SU-DHL-6 (cell line): ENCODE measurements at regions not wholly inside any gene's neighbourhood (a gene's known extent, or its start where the extent isn't known, plus 50 kb on each side); places are given as distances from the start of the nearest gene placed in this dataset.

ENCODE experiments used
- H2AFZ ChIP-seq: fragments of 200-600 bp; sonication (generic); 2 replicates; pipeline ENCODE4 v1.6.1; 2014; ENCODE audit warnings: low read depth, mild to moderate bottlenecking, moderate library complexity, mixed read lengths, antibody characterized with exemption, low read length; ENCODE audit not compliant: severe bottlenecking
- H3F3A ChIP-seq: fragments of 200-600 bp; shearing (Covaris generic); 2 replicates; pipeline ENCODE4 v1.6.0; 2016; ENCODE audit warnings: antibody characterized with exemption, mild to moderate bottlenecking; ENCODE audit not compliant: insufficient read depth
- H3K27ac ChIP-seq: fragments of 200-600 bp; sonication (generic); 2 replicates; pipeline ENCODE4 v1.5.1; 2016; ENCODE audit warnings: low read depth, mild to moderate bottlenecking, low read length, moderate library complexity, mixed read lengths
- H3K27me3 ChIP-seq: fragments of 200-600 bp; sonication (generic), shearing (Covaris generic); 2 replicates; pipeline ENCODE4 v1.6.0; 2014; ENCODE audit warnings: mild to moderate bottlenecking, low read length
- H3K36me3 ChIP-seq: fragments of 200-600 bp; sonication (generic); 2 replicates; pipeline ENCODE4 v1.6.1; 2014; ENCODE audit warnings: mild to moderate bottlenecking, low read length, mixed read lengths
- H3K4me2 ChIP-seq: fragments of 300-600, 200-600 bp; shearing (Covaris generic), sonication (generic); 2 replicates; pipeline ENCODE4 v1.6.0; 2014; ENCODE audit warnings: low read length, low read depth, mild to moderate bottlenecking; ENCODE audit not compliant: poor library complexity, severe bottlenecking
- H3K4me3 ChIP-seq: fragments of 200-600 bp; sonication (generic); 2 replicates; pipeline ENCODE4 v1.5.1; 2014; ENCODE audit warnings: antibody characterized with exemption, low read length, mild to moderate bottlenecking, mixed read lengths; ENCODE audit not compliant: insufficient read depth, poor library complexity, severe bottlenecking
- H3K79me2 ChIP-seq: fragments of 200-600 bp; sonication (generic); 2 replicates; pipeline ENCODE4 v1.6.1; 2014; ENCODE audit warnings: mild to moderate bottlenecking, low read length, moderate library complexity; ENCODE audit not compliant: insufficient read depth
- H3K9ac ChIP-seq: fragments of 200-600 bp; sonication (generic); 2 replicates; pipeline ENCODE4 v1.7.0; 2014; ENCODE audit warnings: mild to moderate bottlenecking, low read length
- H3K9me2 ChIP-seq: fragments of 200-600 bp; sonication (generic); replicated peaks from 2 replicates; pipeline ENCODE4 v1.6.1; 2014; ENCODE audit warnings: low read length; ENCODE audit not compliant: insufficient read depth
- H3K9me3 ChIP-seq: fragments of 200-600 bp; sonication (generic); 2 replicates; pipeline ENCODE4 v1.6.1; 2014; ENCODE audit warnings: low read length, mixed read lengths; ENCODE audit not compliant: insufficient read depth
- H4K20me1 ChIP-seq: fragments of 200-600 bp; sonication (generic); 2 replicates; pipeline ENCODE4 v1.6.1; 2014; ENCODE audit warnings: low read depth, mild to moderate bottlenecking, antibody characterized with exemption, low read length, moderate library complexity, mixed read lengths
- EZH2phosphoT487 ChIP-seq: fragments of 200-600 bp; sonication (generic), shearing (Covaris generic); conservative IDR thresholded peaks from 2 replicates; pipeline ENCODE4 v1.6.1; 2018; ENCODE audit warnings: mild to moderate bottlenecking, antibody characterized with exemption, low read length, moderate library complexity, mixed read lengths
- TF ChIP-seq, protein P1 (sequence below): fragments of 200-600 bp; sonication (generic); IDR thresholded peaks from one replicate; pipeline ENCODE4 v1.5.1; 2017; ENCODE audit warnings: antibody characterized with exemption, mild to moderate bottlenecking, low read length, moderate library complexity; ENCODE audit not compliant: insufficient read depth, poor library complexity, severe bottlenecking

DNA sequence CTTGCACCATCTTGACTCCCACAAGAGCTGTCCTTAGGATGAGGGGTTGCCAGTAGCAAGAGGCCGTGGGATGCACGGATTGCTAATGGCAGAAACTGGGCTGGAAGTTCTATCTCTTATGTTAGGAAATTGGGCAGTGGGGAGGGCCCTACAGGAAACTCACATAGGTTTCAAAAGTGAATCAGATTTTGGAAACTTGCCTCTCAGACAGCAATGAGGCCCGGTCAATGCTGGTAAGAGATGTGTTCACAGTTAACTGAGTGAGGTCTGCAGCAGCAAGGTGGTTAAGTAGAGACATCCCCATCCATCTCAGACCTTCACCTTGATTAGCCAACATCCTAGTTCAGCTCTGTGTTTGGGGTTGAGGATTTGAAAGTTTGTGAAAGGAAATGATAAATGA lies 164.7 kb downstream of the ABCA8 start:
- no peaks in the 10 kb centered on the region for H4K20me1 ChIP-seq
- H3F3A ChIP-seq, result no peaks in the 10 kb centered on the region
- H2AFZ ChIP-seq, result no peak overlapping the region
- H3K4me3 ChIP-seq, result no peak overlapping the region
- H3K4me2 ChIP-seq, result no peak overlapping the region
- no peaks in the 10 kb centered on the region for H3K27me3 ChIP-seq
- no peaks in the 10 kb centered on the region for H3K36me3 ChIP-seq
- TF ChIP-seq, protein P1, sequence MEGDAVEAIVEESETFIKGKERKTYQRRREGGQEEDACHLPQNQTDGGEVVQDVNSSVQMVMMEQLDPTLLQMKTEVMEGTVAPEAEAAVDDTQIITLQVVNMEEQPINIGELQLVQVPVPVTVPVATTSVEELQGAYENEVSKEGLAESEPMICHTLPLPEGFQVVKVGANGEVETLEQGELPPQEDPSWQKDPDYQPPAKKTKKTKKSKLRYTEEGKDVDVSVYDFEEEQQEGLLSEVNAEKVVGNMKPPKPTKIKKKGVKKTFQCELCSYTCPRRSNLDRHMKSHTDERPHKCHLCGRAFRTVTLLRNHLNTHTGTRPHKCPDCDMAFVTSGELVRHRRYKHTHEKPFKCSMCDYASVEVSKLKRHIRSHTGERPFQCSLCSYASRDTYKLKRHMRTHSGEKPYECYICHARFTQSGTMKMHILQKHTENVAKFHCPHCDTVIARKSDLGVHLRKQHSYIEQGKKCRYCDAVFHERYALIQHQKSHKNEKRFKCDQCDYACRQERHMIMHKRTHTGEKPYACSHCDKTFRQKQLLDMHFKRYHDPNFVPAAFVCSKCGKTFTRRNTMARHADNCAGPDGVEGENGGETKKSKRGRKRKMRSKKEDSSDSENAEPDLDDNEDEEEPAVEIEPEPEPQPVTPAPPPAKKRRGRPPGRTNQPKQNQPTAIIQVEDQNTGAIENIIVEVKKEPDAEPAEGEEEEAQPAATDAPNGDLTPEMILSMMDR, result no peak
- TF ChIP-seq EZH2phosphoT487, result no peak
- no peaks in the 10 kb centered on the region for H3K9me3 ChIP-seq
- H3K79me2 ChIP-seq, result no peaks in the 10 kb centered on the region
- no peak overlapping the region for H3K27ac ChIP-seq
- no peaks in the 10 kb centered on the region for H3K9me2 ChIP-seq
- no peak overlapping the region for H3K9ac ChIP-seq

DNA sequence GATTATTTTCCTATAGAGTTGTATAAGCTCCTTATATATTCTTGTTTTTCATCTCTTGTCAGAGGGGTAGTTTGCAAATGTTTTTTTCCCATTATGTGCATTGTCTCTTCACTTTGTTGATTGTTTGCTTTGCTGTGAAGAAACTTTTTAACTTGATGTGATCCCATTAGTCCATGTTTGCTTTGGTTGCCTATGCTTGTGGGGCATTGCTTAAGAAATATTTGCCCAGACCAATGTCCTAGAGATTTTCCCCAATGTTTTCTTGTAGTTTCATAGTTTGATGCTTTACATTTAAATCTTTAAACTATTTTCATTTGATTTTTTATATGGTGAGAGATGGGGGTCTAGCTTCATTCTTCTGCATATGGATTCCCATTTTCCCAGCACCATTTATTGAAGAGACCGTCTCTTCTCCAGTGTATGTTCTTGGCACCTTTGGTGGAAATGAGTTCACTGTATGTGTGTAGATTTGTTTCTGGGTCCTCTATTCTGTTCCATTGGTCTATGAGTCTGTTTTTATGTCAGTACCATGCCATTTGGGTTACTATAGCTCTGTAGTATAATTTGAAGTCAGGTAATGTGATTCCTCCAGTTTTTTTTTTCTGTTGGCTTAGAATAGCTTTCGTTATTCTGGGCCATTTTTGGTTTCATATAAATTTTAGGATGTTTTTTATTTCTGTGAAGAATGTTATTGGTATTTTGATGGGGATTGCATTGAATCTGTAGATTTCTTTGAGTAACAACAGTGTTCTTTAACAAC lies 165.8 kb downstream of the ABCA8 start:
- Histone ChIP-seq H3K79me2 (no peaks in the 10 kb centered on the region), H3F3A (no peaks in the 10 kb centered on the region), H3K9ac (no peak overlapping the region), H3K9me3 (no peaks in the 10 kb centered on the region), H2AFZ (no peak overlapping the region), H3K36me3 (no peaks in the 10 kb centered on the region), H3K27me3 (no peaks in the 10 kb centered on the region), H3K4me2 (no peak overlapping the region), H3K9me2 (no peaks in the 10 kb centered on the region), H4K20me1 (no peaks in the 10 kb centered on the region), H3K4me3 (no peak overlapping the region), H3K27ac (no peak overlapping the region)
- no peak for TF ChIP-seq EZH2phosphoT487
- TF ChIP-seq, protein P1, result no peak

DNA sequence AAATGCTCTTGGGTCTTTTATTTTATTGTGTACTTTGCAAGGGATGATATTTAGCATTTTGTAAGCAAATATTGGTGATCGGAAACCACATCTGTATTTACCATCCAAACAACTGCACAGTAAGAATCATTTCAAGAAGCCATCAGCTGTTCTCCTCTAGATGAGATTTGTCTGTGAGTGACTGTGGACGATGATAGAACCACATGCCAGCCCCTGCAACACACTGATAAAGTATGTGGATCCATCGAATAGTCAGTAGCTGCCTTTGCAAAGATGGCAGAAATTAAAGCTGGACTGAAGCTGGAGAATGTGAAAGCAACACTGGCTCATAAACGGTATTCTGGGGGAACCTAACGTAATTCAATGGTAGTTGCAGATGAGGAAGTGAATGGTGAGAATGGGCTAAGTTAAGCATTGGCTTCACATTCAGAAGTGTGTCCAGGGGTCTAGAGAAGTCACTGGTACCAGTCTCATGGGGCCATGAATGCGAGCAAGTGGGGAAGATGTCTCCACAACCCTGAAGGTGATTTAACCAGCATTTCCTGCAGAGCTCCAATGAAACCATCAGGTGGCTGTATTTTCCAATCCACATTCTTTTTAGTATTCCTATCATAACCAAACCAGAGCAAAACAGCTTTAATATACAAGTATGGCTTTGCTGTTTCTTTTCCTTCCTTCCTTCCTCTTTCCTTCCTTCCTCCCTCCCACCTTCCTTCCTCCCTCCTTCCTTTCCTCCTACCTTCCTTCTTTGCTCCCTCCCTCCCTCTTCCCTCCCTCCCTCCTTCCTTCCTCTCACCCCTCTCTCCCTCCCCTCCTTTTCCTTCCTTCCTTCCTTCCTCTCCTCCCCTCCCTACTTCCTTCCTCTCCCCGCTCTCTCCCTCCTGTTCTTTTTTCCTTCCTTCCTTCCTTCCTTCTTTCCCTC lies 169.4 kb downstream of the ABCA8 start:
- H3F3A ChIP-seq, result no peaks in the 10 kb centered on the region
- H3K9me2 ChIP-seq, result no peaks in the 10 kb centered on the region
- H4K20me1 ChIP-seq, result no peaks in the 10 kb centered on the region
- TF ChIP-seq EZH2phosphoT487, result no peak
- TF ChIP-seq, protein P1, result no peak
- no peak overlapping the region for H3K4me3 ChIP-seq
- H2AFZ ChIP-seq, result no peak overlapping the region
- H3K4me2 ChIP-seq, result no peak overlapping the region
- no peaks in the 10 kb centered on the region for H3K36me3 ChIP-seq
- no peaks in the 10 kb centered on the region for H3K9me3 ChIP-seq
- H3K9ac ChIP-seq, result no peak overlapping the region
- H3K27ac ChIP-seq, result no peak overlapping the region
- no peaks in the 10 kb centered on the region for H3K27me3 ChIP-seq
- no peaks in the 10 kb centered on the region for H3K79me2 ChIP-seq
